Stimulated activated CD8-positive, alpha-beta memory T cell treated with anti-CD3 and anti-CD28 coated beads, Interleukin-7, amount 100 ng/mL, for 48 hours (primary cell): ENCODE measurements at regions not wholly inside any gene's neighbourhood (a gene's known extent, or its start where the extent isn't known, plus 50 kb on each side); places are given as distances from the start of the nearest gene placed in this dataset.

Experiments
- DNase-seq, 2 donors: peaks; one replicate each; pipeline ENCODE4 v3.0.0-alpha.2; 2020; ENCODE audit warnings: low read depth in 1 of 2; ENCODE audit errors: extremely low read depth in 1 of 2

- no peak for DNase-seq
These were observed 162.7 kb upstream of the SGCD start for GRCh38 chr5:156164306-156164705.

GRCh38 chr5:156169495-156169894, 157.5 kb upstream of the SGCD start:
- no peak for DNase-seq

- DNase-seq = no peak
These were observed 156.5 kb upstream of the SGCD start for GRCh38 chr5:156170351-156170961.

- no peak for DNase-seq
These were observed 152.7 kb upstream of the SGCD start for GRCh38 chr5:156174225-156174624.

GRCh38 chr5:156178117-156178516, 148.8 kb upstream of the SGCD start:
- DNase-seq = no peak

- DNase-seq = no peak
These were observed 145.3 kb upstream of the SGCD start for GRCh38 chr5:156181656-156182055.

GRCh38 chr5:156182174-156182967, 144.6 kb upstream of the SGCD start:
- DNase-seq = no peak

GRCh38 chr5:156186760-156187159, 140.2 kb upstream of the SGCD start:
- DNase-seq = no peak

- DNase-seq = no peak
These were observed 138.9 kb upstream of the SGCD start for GRCh38 chr5:156188016-156188415.

GRCh38 chr5:156189628-156190027, 137.3 kb upstream of the SGCD start:
- DNase-seq = no peak

- no peak for DNase-seq
These were observed 135.4 kb upstream of the SGCD start for GRCh38 chr5:156191547-156191946.

- DNase-seq = no peak
These were observed 129.8 kb upstream of the SGCD start for GRCh38 chr5:156197042-156197635.

- DNase-seq = no peak
These were observed 127.9 kb upstream of the SGCD start for GRCh38 chr5:156199045-156199444.

- no peak for DNase-seq
These were observed 125.8 kb upstream of the SGCD start for GRCh38 chr5:156200938-156201787.

- DNase-seq = no peak
These were observed 125.1 kb upstream of the SGCD start for GRCh38 chr5:156201788-156202403.

- no peak for DNase-seq
These were observed 118.7 kb upstream of the SGCD start for GRCh38 chr5:156208271-156208670.

- DNase-seq = no peak
These were observed 108.4 kb upstream of the SGCD start for GRCh38 chr5:156218367-156219158.

GRCh38 chr5:156219483-156220005, 107.4 kb upstream of the SGCD start:
- DNase-seq = no peak

- no peak for DNase-seq
These were observed 105.1 kb upstream of the SGCD start for GRCh38 chr5:156221816-156222215.

GRCh38 chr5:156223547-156223946, 103.4 kb upstream of the SGCD start:
- DNase-seq = no peak
